HUDEP-2 (cell line): ENCODE measurements at regions not wholly inside any gene's neighbourhood (a gene's known extent, or its start where the extent isn't known, plus 50 kb on each side); places are given as distances from the start of the nearest gene placed in this dataset.

Source experiments
- DNase-seq, 76 experiments: peaks; one replicate each; lab custom pipeline; 2025; ENCODE audit not compliant: unreplicated experiment in 76 of 76; lab: John Stamatoyannopoulos, UW

GRCh38 chr5:179431221-179431824 lies 86.1 kb upstream of the ADAMTS2 start:
- no peak for DNase-seq

DNA sequence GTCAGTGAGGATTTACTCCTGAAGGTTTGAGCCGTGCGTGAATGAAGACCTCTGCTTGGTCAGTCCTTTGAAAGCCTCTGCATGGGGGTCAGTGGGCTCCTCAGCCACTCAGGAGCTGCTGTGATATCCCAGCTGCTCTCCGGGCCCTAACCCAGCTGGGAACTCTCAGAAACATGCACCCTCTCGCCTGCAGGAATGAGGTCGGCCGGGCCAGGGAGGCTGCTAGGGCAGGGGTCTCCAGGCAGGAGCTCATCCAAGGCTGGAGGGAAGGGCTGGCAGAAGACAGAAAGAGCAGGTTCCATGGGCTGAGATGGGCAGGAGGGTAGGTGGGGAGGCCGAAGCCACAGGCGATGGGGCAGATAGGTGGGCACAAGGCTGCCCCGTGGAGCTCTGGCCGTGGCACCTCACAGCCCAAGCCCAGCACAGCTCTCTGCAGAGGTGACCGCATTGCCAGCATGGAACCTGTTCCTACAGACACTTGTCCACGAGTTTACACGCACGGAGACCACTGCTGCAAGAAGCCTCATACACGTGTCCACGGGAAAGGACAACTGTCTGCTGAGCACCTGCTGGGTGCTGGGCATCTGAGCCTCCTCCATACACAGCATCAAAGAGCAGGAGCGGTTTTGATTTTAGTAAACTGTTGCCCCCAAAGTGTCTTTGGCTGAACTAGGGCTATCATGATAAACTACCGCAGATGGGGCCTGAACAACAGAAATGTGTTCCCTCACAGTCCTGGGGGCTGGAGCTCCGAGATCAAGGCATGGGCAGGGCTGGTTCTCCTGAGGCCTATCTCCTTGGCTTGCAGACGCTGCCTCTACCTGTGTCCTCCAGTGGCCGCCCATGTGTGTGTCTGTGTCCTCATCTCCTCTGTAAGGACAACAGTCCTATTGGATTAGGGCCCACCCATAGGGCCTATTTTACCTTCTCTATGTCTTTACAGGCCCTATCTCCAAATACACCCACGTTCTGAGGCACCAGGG lies 85.2 kb upstream of the ADAMTS2 start:
- no peak for DNase-seq

- no peak for DNase-seq
These were observed 82.4 kb upstream of the ADAMTS2 start for GRCh38 chr5:179427676-179428056.

DNA sequence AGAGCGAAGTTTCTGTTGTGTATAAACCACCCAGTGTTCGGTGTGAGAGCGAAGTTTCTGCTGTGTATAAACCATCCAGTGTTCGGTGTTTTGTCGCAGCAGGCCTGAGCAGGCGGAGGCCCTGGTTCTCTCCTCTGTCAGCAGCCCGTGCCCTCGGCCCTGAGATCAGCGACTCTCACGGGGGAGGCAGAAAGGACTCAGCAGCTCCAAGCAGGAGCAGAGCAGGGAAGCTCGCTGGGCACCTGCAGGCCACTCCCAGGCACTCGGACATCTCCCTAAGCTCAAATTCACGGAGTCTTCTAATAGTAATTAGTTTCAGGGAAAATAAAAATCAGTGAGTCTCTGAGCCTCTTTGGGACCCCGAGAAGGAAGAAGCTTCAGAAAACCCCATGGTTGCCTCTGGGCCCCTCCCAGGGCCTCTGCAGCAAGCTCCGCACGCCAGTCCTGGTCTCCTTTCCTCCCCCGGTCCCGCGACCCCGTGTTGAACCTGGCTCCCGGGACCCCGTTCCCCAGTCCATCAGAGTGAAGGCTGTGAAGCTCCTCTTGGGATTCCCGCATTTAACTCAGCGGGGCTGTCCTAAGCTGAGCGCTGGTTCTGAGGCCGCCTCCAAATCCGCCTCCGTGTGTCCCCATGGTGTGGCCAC lies 81.9 kb upstream of the ADAMTS2 start:
- DNase-seq = no peak

DNA sequence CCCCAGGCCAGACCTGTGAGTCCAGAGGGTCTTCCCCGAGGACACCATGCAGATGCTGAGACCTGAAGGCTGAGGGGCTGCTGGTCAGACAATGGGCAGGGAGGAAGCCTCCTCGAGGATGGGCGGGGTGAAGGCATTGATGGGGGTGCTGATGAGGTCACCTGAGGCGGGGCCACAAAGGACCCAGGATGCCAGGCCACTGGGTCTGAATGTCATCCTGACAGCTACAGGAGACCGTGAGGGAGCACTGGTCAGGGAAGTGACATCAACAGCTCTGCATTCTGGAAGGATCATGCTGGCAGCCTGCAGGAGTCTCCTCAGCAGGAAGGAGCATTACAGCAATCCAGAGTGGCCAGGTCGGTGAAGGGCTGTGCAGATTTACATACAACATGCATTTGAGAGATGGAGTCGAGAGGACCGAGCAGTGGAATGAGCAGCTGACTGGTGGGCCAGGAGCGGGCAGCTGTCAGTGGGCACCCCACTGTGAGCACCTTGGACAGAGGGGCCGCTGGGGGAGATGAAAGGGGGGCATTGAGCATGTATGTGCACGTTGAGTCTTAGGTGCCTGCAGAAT lies 77.7 kb upstream of the ADAMTS2 start:
- no peak for DNase-seq

DNA sequence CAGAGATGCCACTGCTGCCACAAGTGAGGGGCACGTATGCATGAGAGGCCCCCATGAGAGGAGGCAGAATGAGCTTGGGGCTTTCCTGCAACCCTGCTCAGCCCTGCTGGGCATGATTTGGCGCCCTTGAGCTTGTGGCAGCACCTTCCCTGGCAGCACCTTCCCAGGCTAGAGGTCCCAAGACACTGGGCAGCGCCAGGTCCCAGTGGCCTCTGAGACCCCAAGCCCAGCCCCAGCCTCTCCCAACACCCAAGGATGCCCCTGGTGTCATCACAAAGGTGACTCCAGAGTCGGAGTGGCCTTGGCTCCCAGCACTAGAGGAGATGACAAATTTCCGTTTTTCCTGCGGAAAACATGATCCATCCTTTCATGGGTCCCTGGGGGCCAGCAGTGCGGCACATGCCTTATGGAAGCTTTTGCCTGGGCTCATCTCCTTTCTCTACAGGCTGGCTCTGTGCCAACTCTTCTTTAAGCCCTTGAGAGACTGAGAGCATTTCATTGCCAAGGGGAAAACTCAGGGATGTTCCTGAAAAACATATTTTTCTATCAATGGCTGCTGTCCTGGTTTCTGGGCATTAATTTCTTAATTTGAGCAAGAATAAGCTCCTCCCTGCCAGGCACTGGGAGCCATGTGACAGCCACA lies 77.1 kb upstream of the ADAMTS2 start:
- DNase-seq = no peak

GRCh38 chr5:179421144-179421901 lies 76.1 kb upstream of the ADAMTS2 start:
- DNase-seq = no peak

GRCh38 chr5:179420476-179420875 lies 75.2 kb upstream of the ADAMTS2 start:
- DNase-seq = no peak

DNA sequence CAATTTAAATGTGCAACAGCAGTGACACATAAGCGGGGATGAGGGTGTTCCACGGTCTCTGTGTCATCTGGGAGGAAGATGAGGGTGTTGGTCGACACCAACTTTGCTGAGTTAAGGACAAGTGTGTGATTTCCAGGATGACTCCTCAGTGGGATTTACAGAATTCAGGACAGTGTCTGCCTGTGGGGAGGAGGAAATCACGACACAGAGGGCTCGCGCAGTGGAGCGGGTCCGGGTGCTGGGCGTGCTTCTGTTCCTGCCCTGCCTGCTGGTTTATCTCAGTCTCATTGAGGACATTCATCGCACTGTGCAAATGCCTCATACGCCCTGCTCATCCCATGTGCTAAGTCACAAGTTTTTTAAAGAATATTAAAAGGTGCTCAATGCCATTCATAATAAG lies 73.7 kb upstream of the ADAMTS2 start:
- no peak for DNase-seq

DNA sequence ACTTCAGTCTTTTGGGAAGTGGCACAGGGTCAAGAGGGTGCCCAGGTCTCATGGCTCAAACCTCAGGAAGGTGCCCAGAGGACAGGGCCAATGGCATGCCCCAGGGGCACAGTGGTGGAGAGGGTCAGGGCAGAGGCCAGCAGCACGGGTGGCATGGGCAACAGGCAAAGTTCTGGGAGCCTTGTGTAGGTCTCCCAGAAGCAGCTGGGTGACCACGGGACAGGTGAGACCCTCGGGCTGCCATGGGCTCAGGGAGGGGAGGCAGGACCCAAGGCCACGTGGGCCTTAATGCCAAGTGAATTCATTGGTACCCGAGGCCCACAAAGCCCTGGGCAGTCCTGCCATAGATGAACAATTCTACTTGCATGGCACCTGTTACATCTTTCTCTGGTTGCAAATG lies 72.4 kb upstream of the ADAMTS2 start:
- no peak for DNase-seq

DNA sequence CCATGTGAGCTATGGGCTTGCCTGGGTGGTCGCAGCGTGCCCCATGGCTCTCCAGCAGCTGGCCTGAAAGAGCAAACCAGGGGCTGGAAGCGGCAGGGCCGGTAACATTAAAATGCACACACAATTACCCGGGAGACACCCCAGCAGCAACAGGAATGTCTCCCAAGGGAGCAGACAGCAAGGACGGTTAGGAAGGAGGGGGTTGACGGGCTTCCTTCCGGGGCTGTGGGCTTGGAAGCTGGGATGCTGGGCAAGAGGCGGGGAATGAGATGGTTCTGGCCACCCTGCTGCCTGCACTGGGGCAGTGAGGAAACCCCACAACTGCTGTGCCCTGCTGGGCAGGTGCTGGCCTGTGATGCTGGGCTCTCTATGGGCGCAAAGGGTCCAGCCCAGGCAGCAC lies 71.8 kb upstream of the ADAMTS2 start:
- DNase-seq = no peak

- no peak for DNase-seq
These were observed 71.0 kb upstream of the ADAMTS2 start for GRCh38 chr5:179416114-179416822.

GRCh38 chr5:179415291-179416060 lies 70.2 kb upstream of the ADAMTS2 start:
- no peak for DNase-seq

- DNase-seq = no peak
These were observed 69.4 kb upstream of the ADAMTS2 start for GRCh38 chr5:179414459-179415261.

- no peak for DNase-seq
These were observed 68.6 kb upstream of the ADAMTS2 start for GRCh38 chr5:179413711-179414458.

- no peak for DNase-seq
These were observed 67.9 kb upstream of the ADAMTS2 start for GRCh38 chr5:179413086-179413690.
